Testis (tissue), 2 donors: ENCODE measurements at regions not wholly inside any gene's neighbourhood (a gene's known extent, or its start where the extent isn't known, plus 50 kb on each side); places are given as distances from the start of the nearest gene placed in this dataset.

Experiments
- DNase-seq: peaks from one replicate; pipeline ENCODE4 v3.0.0-alpha.2; 2019
- H3K27ac ChIP-seq, 2 donors: fragments of 200-600 bp; sonication (generic); one replicate each; pipeline ENCODE4 v1.5.1; 2019
- H3K27me3 ChIP-seq: fragments of 200-600 bp; sonication (generic); one replicate; pipeline ENCODE4 v1.5.1; 2019
- H3K36me3 ChIP-seq: fragments of 200-600 bp; sonication (generic); one replicate; pipeline ENCODE4 v1.5.1; 2017; ENCODE audit warnings: low read depth; ENCODE audit errors: missing control alignments
- H3K4me1 ChIP-seq: fragments of 200-600 bp; sonication (generic); one replicate; pipeline ENCODE4 v1.5.1; 2019
- H3K4me3 ChIP-seq, 2 donors: fragments of 200-600 bp; sonication (generic); one replicate each; pipeline ENCODE4 v1.5.1; 2017 to 2019
- H3K9me3 ChIP-seq: fragments of 200-600 bp; sonication (generic); one replicate; pipeline ENCODE4 v1.5.1; 2017
- CTCF ChIP-seq, 3 experiments: fragments of 450-650 bp in 2 of 3; fragments of 200-600 bp in 1 of 3; sonication (generic) in 1 of 3; IDR thresholded peaks; one replicate each; pipeline ENCODE4 v1.5.1; 2016 to 2019; ENCODE audit warnings: antibody characterized with exemption in 3 of 3, mild to moderate bottlenecking in 2 of 3, moderate library complexity in 1 of 3
- POLR2A ChIP-seq: fragments of 450-650 bp; IDR thresholded peaks from one replicate; pipeline ENCODE4 v1.6.1; 2017; ENCODE audit warnings: antibody characterized with exemption, mild to moderate bottlenecking, moderate library complexity
- WGBS, 2 donors: methylation state at CpG; one replicate each; pipeline ENCODE4 v1.1.5; 2018; 5-methylcytosine and 5-hydroxymethylcytosine counted together
- intact Hi-C: fragments of 100-400 bp; cut with DNase I; formaldehyde crosslinking; loops from one replicate; pipeline ENCODE4 v1.15.1; 2023; ENCODE audit warnings: low total_unique reads

GRCh38 chr16:65422934-65423333, 301.1 kb upstream of the CDH11 start:
- DNase-seq, result no peak
- Histone ChIP-seq H3K4me3 (no peak overlapping the region), H3K36me3 (no peaks in the 10 kb centered on the region), H3K4me1 (no peaks in the 10 kb centered on the region), H3K9me3 (no peaks in the 10 kb centered on the region), H3K27me3 (no peaks in the 10 kb centered on the region), H3K27ac (no peak overlapping the region)
- 85 to 89% methylated on average over 4 of the region's 4 CpGs for WGBS, 2 donors
- intact Hi-C loops, result no loop called here
- TF ChIP-seq CTCF (IDR thresholded peaks at IDR 0.05) (no peak), POLR2A (no peak)

GRCh38 chr16:65421596-65421995, 299.7 kb upstream of the CDH11 start:
- intact Hi-C loops, result no loop called here

GRCh38 chr16:65418435-65418834, 296.6 kb upstream of the CDH11 start:
- H3K4me1 ChIP-seq, result no peaks in the 10 kb centered on the region
- intact Hi-C loops, result no loop called here
- H3K27me3 ChIP-seq, result no peaks in the 10 kb centered on the region
- no peak for DNase-seq
- H3K4me3 ChIP-seq, result no peak overlapping the region
- no peaks in the 10 kb centered on the region for H3K9me3 ChIP-seq
- WGBS, 2 donors, result 86 to 93% methylated on average over 6 of the region's 6 CpGs
- TF ChIP-seq POLR2A (no peak), CTCF (IDR thresholded peaks at IDR 0.05) (no peak)
- no peaks in the 10 kb centered on the region for H3K36me3 ChIP-seq
- no peak overlapping the region for H3K27ac ChIP-seq

More at GRCh38 chr16:65421596-65421995, 299.7 kb upstream of the CDH11 start:
- WGBS, 2 donors, result 92 to 93% methylated on average over 2 of the region's 2 CpGs
- Histone ChIP-seq H3K4me1 (no peaks in the 10 kb centered on the region), H3K27ac (no peak overlapping the region), H3K27me3 (no peaks in the 10 kb centered on the region), H3K9me3 (no peaks in the 10 kb centered on the region), H3K4me3 (no peak overlapping the region), H3K36me3 (no peaks in the 10 kb centered on the region)
- TF ChIP-seq POLR2A (no peak), CTCF (IDR thresholded peaks at IDR 0.05) (no peak)
- DNase-seq, result no peak

- H3K27ac ChIP-seq, result no peak overlapping the region
- WGBS, 2 donors, result 96 to 99% methylated on average over 3 of the region's 3 CpGs
- no peaks in the 10 kb centered on the region for H3K36me3 ChIP-seq
- no peaks in the 10 kb centered on the region for H3K9me3 ChIP-seq
- no peak overlapping the region for H3K4me3 ChIP-seq
- intact Hi-C loops, result no loop called here
- H3K27me3 ChIP-seq, result no peaks in the 10 kb centered on the region
- TF ChIP-seq CTCF (IDR thresholded peaks at IDR 0.05), result no peak
- no peak for TF ChIP-seq POLR2A
- H3K4me1 ChIP-seq, result no peaks in the 10 kb centered on the region
- DNase-seq, result no peak
Measured at GRCh38 chr16:65415460-65415859, 293.6 kb upstream of the CDH11 start.

- Histone ChIP-seq H3K4me1 (no peaks in the 10 kb centered on the region), H3K36me3 (no peaks in the 10 kb centered on the region), H3K9me3 (no peaks in the 10 kb centered on the region), H3K4me3 (no peak overlapping the region), H3K27me3 (no peaks in the 10 kb centered on the region), H3K27ac (no peak overlapping the region)
- intact Hi-C loops, result no loop called here
- DNase-seq, result no peak
- 88 to 89% methylated on average over 7 of the region's 7 CpGs for WGBS, 2 donors
- no peak for TF ChIP-seq CTCF (IDR thresholded peaks at IDR 0.05)
- TF ChIP-seq POLR2A, result no peak
Measured at GRCh38 chr16:65414284-65414984, 292.6 kb upstream of the CDH11 start.
